ENCODE measurements at regions not wholly inside any gene's neighbourhood (a gene's known extent, or its start where the extent isn't known, plus 50 kb on each side); places are given as distances from the start of the nearest gene placed in this dataset.

DNA sequence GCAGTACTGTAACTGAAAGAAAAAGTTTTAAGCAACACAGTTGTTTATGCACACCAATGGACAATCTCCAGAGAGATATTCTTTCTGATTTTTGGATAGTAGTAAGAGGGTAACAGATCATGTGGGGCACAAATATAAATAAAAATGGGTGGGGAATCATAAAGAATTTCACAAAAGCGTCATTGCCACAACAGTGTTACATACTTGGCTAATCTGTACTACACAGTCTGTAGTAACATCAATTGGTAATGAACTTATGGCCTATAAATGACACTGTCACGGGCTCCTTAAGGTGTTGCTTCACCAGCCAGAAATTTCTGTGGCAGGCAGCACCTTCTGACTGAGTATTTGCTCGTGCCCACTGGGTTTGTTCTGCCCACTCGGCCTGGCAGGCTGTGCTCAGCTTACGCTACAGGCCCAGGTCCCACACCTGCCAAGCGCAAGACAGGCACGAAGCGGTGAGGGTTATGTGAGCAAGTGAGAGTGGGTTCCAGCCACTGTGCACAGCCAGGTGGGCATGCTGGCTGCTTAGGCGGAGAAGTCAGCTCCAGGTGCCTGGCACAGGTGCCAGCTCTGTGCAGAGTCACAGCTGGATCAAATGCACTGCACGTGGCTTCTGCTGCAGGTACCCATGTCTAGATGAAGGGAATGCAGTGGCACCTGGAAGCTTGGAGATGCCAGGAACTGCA is 532.5 kb upstream of the SLC39A10 start:
- H3K79me2 ChIP-seq (ENCODE audit: insufficient read depth, low read length): no peaks in the 10 kb centered on the region
- H3K9me2 ChIP-seq (replicated peaks; ENCODE audit: low read depth, low read length): no peaks in the 10 kb centered on the region
- H2AFZ ChIP-seq (ENCODE audit: low read length): no peak overlapping the region
- no peaks in the 10 kb centered on the region for H3F3A ChIP-seq (ENCODE audit: low read depth)
- TF ChIP-seq, protein P1, sequence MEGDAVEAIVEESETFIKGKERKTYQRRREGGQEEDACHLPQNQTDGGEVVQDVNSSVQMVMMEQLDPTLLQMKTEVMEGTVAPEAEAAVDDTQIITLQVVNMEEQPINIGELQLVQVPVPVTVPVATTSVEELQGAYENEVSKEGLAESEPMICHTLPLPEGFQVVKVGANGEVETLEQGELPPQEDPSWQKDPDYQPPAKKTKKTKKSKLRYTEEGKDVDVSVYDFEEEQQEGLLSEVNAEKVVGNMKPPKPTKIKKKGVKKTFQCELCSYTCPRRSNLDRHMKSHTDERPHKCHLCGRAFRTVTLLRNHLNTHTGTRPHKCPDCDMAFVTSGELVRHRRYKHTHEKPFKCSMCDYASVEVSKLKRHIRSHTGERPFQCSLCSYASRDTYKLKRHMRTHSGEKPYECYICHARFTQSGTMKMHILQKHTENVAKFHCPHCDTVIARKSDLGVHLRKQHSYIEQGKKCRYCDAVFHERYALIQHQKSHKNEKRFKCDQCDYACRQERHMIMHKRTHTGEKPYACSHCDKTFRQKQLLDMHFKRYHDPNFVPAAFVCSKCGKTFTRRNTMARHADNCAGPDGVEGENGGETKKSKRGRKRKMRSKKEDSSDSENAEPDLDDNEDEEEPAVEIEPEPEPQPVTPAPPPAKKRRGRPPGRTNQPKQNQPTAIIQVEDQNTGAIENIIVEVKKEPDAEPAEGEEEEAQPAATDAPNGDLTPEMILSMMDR (conservative IDR thresholded peaks at IDR 0.05; ENCODE audit: low read length): no peak
- TF ChIP-seq EZH2phosphoT487 (IDR thresholded peaks at IDR 0.05; ENCODE audit: borderline replicate concordance): no peak
- H3K36me3 ChIP-seq (ENCODE audit: insufficient read depth, low read length): no peaks in the 10 kb centered on the region
- H3K9me3 ChIP-seq (ENCODE audit: insufficient read depth, low read depth, low read length): no peaks in the 10 kb centered on the region
- H3K4me3 ChIP-seq (ENCODE audit: low read length, poor library complexity, severe bottlenecking): no peak overlapping the region
- no peaks in the 10 kb centered on the region for H4K20me1 ChIP-seq (ENCODE audit: insufficient read depth, low read length, poor library complexity, severe bottlenecking)
- H3K4me1 ChIP-seq (ENCODE audit: insufficient read depth, low read length, poor library complexity, severe bottlenecking): no peaks in the 10 kb centered on the region
- no peak overlapping the region for H3K9ac ChIP-seq (ENCODE audit: low read depth, low read length, poor library complexity, severe bottlenecking)
- no peaks in the 10 kb centered on the region for H3K27me3 ChIP-seq (ENCODE audit: insufficient read depth, low read length, poor library complexity, severe bottlenecking)
- no peak overlapping the region for H3K4me2 ChIP-seq (ENCODE audit: low read depth, low read length, poor library complexity, severe bottlenecking)

DNA sequence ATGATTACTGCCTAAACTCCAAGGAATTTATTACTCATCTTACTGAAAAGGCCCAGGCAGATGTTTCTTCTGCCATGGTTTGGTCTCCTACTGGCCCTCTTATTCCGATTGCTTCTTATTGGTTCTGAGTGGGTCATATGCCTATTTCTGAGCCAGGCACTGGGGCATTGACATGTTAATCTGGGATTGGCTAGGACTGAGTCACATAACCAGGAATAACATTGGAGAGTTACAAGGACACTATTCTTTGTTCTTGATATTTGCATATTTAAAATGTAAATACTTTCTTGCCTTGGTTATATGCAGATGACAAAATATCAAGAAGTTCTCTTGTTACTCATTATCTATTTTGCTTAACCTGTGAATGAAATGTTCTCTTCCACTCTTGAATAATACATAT is 534.4 kb upstream of the SLC39A10 start:
- no peaks in the 10 kb centered on the region for H3K9me2 ChIP-seq (replicated peaks; ENCODE audit: low read depth, low read length)
- H3K9ac ChIP-seq (ENCODE audit: low read depth, low read length, poor library complexity, severe bottlenecking): no peak overlapping the region
- H3K4me1 ChIP-seq (ENCODE audit: insufficient read depth, low read length, poor library complexity, severe bottlenecking): no peaks in the 10 kb centered on the region
- H3K79me2 ChIP-seq (ENCODE audit: insufficient read depth, low read length): no peaks in the 10 kb centered on the region
- no peaks in the 10 kb centered on the region for H3K9me3 ChIP-seq (ENCODE audit: insufficient read depth, low read depth, low read length)
- H4K20me1 ChIP-seq (ENCODE audit: insufficient read depth, low read length, poor library complexity, severe bottlenecking): no peaks in the 10 kb centered on the region
- no peaks in the 10 kb centered on the region for H3K27me3 ChIP-seq (ENCODE audit: insufficient read depth, low read length, poor library complexity, severe bottlenecking)
- no peak for TF ChIP-seq EZH2phosphoT487 (IDR thresholded peaks at IDR 0.05; ENCODE audit: borderline replicate concordance)
- TF ChIP-seq, protein P1 (conservative IDR thresholded peaks at IDR 0.05; ENCODE audit: low read length): no peak
- H3K36me3 ChIP-seq (ENCODE audit: insufficient read depth, low read length): no peaks in the 10 kb centered on the region
- H2AFZ ChIP-seq (ENCODE audit: low read length): no peak overlapping the region
- H3F3A ChIP-seq (ENCODE audit: low read depth): no peaks in the 10 kb centered on the region
- no peak overlapping the region for H3K4me2 ChIP-seq (ENCODE audit: low read depth, low read length, poor library complexity, severe bottlenecking)
- no peak overlapping the region for H3K4me3 ChIP-seq (ENCODE audit: low read length, poor library complexity, severe bottlenecking)

DNA sequence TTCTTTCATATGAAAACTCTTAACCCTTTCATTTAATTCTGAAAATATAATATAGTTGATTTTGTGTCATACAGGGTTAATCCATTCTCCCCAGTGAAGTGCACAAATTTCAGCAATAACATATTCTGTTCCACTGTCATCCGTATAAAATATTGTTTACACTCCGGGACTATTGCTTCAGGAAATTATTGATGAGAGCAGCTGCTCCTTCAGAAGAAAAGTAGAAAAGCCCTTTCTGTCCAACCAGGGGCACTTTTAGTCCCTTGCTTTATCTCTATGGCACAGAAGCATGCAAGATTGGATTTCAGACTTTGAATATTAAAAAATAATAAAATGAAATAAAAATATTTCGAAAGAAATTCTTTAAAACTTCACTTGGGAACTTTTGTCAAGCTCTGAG is 535.7 kb upstream of the SLC39A10 start:
- Histone ChIP-seq H3K9me3 (ENCODE audit: insufficient read depth, low read depth, low read length) (no peaks in the 10 kb centered on the region), H3K79me2 (ENCODE audit: insufficient read depth, low read length) (no peaks in the 10 kb centered on the region), H3K9me2 (replicated peaks; ENCODE audit: low read depth, low read length) (no peaks in the 10 kb centered on the region), H2AFZ (ENCODE audit: low read length) (no peak overlapping the region), H3K36me3 (ENCODE audit: insufficient read depth, low read length) (no peaks in the 10 kb centered on the region), H3F3A (ENCODE audit: low read depth) (no peaks in the 10 kb centered on the region), H3K9ac (ENCODE audit: low read depth, low read length, poor library complexity, severe bottlenecking) (no peak overlapping the region), H4K20me1 (ENCODE audit: insufficient read depth, low read length, poor library complexity, severe bottlenecking) (no peaks in the 10 kb centered on the region), H3K4me1 (ENCODE audit: insufficient read depth, low read length, poor library complexity, severe bottlenecking) (no peaks in the 10 kb centered on the region), H3K4me3 (ENCODE audit: low read length, poor library complexity, severe bottlenecking) (no peak overlapping the region), H3K4me2 (ENCODE audit: low read depth, low read length, poor library complexity, severe bottlenecking) (no peak overlapping the region), H3K27me3 (ENCODE audit: insufficient read depth, low read length, poor library complexity, severe bottlenecking) (no peaks in the 10 kb centered on the region)
- no peak for TF ChIP-seq EZH2phosphoT487 (IDR thresholded peaks at IDR 0.05; ENCODE audit: borderline replicate concordance)
- TF ChIP-seq, protein P1 (conservative IDR thresholded peaks at IDR 0.05; ENCODE audit: low read length): no peak
